ENCODE measurements at regions not wholly inside any gene's neighbourhood (a gene's known extent, or its start where the extent isn't known, plus 50 kb on each side); places are given as distances from the start of the nearest gene placed in this dataset.
A peak's percentile ranks its signal among the peaks of the same experiment; 100 is the strongest.

DNA sequence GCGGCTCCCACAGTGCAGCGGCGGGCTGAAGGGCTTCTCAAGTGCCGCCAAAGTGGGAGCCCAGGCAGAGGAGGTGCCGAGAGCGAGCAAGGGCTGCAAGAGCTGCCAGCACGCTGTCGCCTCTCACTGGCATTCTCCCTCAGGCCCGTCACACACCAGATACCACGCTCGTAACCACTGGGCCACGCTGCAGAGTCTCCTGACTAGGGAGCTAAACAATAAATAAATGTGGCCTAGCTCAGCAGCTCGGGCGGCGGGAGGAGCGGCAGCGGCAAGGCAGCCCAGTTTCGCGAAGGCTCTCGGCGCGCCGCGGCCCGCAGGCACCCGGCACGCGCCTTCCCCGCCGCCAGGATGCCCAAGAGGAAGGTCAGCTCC, 55.9 kb upstream of the FAM174B start:
- intact Hi-C loops (cut with DNase I) = no loop called here
- peak; percentile 67 for DNase-seq
- Histone ChIP-seq H3K36me3 (no peaks in the 10 kb centered on the region), H3K4me1 (peaks cover 8% of the 10 kb centered on the region), H3K27me3 (no peaks in the 10 kb centered on the region), H3K4me3 (no peak overlapping the region), H3K9me3 (no peaks in the 10 kb centered on the region), H3K27ac (no peak overlapping the region)
- TF ChIP-seq, protein P1, sequence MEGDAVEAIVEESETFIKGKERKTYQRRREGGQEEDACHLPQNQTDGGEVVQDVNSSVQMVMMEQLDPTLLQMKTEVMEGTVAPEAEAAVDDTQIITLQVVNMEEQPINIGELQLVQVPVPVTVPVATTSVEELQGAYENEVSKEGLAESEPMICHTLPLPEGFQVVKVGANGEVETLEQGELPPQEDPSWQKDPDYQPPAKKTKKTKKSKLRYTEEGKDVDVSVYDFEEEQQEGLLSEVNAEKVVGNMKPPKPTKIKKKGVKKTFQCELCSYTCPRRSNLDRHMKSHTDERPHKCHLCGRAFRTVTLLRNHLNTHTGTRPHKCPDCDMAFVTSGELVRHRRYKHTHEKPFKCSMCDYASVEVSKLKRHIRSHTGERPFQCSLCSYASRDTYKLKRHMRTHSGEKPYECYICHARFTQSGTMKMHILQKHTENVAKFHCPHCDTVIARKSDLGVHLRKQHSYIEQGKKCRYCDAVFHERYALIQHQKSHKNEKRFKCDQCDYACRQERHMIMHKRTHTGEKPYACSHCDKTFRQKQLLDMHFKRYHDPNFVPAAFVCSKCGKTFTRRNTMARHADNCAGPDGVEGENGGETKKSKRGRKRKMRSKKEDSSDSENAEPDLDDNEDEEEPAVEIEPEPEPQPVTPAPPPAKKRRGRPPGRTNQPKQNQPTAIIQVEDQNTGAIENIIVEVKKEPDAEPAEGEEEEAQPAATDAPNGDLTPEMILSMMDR (IDR thresholded peaks at IDR 0.05) = no peak
- peak; percentile 13 for ATAC-seq

DNA sequence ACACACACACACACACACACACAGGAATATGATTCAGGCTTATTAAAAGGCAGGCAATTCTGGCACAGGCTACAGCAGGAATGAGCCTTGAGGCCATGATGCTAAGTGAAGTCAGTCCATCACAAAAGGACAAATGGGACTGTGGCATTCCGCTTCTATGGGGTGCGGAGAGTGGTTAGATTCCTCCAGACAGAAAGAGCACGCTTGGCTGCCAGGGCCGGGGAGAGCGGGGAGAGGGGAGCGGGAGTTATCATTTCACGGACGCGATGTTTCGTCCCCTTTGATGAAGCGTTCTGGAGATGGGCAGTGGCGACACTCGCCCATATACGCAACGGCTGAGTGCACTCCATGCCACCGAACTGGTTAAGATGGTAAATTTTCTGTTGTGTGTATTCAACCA, 58.5 kb upstream of the FAM174B start:
- intact Hi-C loops (cut with DNase I) = no loop called here
- TF ChIP-seq, protein P1 (IDR thresholded peaks at IDR 0.05) = no peak
- H3K4me3 ChIP-seq = peak overlapping the region; percentile 65
- H3K9me3 ChIP-seq = no peaks in the 10 kb centered on the region
- peaks cover 8% of the 10 kb centered on the region for H3K4me1 ChIP-seq
- DNase-seq = peak; percentile 59
- no peaks in the 10 kb centered on the region for H3K36me3 ChIP-seq
- H3K27ac ChIP-seq = peak overlapping the region; percentile 77
- H3K27me3 ChIP-seq = no peaks in the 10 kb centered on the region
- ATAC-seq = peak; percentile 15

DNA sequence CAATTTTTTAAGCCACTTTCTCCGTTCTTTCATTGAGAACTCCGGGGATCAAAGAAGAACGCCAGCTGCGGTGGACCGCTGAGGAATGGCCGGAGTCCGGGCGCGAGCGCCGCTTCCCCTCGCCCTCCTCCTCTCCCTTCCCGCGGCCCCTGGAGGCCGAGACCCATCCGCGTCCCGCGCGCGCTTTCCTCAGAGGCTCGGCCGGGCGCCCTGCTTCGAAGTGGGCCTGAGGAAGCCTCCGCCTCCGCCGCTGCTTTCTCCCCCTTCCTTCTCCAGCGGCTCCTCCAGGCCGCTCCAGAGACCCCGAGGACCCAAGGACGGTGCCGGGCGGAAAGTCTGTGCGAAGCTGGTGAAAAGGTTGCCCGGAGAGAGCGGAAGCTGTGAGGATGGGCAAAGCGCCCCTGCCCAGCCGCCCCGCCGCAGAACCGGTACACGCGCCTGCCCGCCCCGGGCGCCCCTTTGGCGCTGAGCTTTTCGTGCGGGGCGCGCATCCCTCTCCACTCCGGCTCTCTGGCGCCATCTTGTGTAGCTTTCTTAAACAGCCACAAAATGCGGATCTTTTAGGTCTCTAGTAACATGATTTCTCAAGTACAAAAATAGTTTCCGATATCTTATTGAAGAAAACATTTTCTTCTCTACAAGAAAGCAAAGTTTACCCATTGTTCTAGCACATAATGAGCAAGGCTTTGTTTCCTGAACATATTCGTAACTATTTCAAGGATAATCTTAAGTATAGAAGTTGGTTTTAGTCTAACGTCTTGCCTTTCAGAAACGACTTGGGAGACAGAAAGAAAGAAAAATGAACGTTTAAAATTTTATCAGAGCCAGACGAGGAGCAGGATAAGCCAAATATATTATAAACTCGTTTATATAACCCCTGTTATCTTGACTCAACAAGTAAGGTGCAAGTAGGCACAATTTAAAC, 59.2 kb upstream of the FAM174B start:
- peak overlapping the region; percentile 65 for H3K4me3 ChIP-seq
- H3K36me3 ChIP-seq = no peaks in the 10 kb centered on the region
- TF ChIP-seq, protein P1 (IDR thresholded peaks at IDR 0.05) = peak; percentile 86
- DNase-seq (peak; percentile 80), ATAC-seq (peak; percentile 96)
- H3K9me3 ChIP-seq = no peaks in the 10 kb centered on the region
- intact Hi-C loops (cut with DNase I) = no loop called here
- peak overlapping the region; percentile 77 for H3K27ac ChIP-seq
- H3K27me3 ChIP-seq = no peaks in the 10 kb centered on the region
- H3K4me1 ChIP-seq = peaks cover 8% of the 10 kb centered on the region

DNA sequence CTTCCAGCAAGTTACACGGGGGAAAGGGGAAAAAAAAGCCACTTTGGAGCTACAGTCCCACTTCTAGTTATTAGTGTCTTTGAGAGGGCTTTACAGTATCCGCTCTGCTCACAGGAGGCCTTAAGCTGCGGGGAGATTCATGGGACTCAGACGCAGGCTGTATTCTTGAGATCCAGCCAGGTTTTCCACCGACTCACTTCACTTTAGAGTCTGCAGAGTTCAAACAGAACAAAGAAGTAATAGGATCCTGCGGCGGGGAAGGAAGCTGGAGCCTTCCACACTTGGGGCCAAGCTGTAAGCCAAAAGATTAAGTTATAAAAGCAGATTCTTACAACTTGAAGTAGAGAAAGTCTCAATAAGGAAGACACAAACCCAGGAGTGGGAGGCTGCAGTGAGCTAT, 60.2 kb upstream of the FAM174B start:
- no peaks in the 10 kb centered on the region for H3K36me3 ChIP-seq
- peaks cover 8% of the 10 kb centered on the region for H3K4me1 ChIP-seq
- ATAC-seq (peak; percentile 40), DNase-seq (no peak)
- no peak overlapping the region for H3K4me3 ChIP-seq
- TF ChIP-seq, protein P1 (IDR thresholded peaks at IDR 0.05) = no peak
- no peaks in the 10 kb centered on the region for H3K9me3 ChIP-seq
- intact Hi-C loops (cut with DNase I) = no loop called here
- no peaks in the 10 kb centered on the region for H3K27me3 ChIP-seq
- H3K27ac ChIP-seq = no peak overlapping the region

DNA sequence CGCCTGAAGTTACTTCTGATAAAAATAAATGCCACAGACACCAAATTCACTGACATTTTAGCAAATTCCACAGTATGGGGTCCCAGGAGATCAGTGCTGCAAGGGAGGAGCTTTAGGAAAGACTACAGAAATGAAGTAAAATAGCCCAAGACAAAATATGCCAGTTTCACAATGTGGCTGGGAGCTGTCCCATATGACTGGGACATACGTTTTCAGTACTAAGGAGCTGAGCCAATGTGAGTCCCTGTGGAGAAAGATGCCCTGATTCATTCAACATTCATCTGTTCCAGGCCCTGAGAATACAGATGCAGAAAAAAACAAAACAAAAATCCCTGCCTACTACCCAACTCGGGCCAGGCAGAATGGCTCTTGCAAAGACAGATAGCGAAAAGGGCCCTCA, 63.4 kb upstream of the FAM174B start:
- no peaks in the 10 kb centered on the region for H3K36me3 ChIP-seq
- no peak overlapping the region for H3K27ac ChIP-seq
- no peak for ATAC-seq
- no peaks in the 10 kb centered on the region for H3K27me3 ChIP-seq
- peaks cover 7% of the 10 kb centered on the region for H3K4me1 ChIP-seq
- H3K4me3 ChIP-seq = no peak overlapping the region
- no peak for DNase-seq
- intact Hi-C loops (cut with DNase I) = no loop called here
- H3K9me3 ChIP-seq = no peaks in the 10 kb centered on the region
- TF ChIP-seq, protein P1 (IDR thresholded peaks at IDR 0.05) = no peak

All from upper lobe of right lung (tissue), 1 donor.